DMS153 treated with DMSO at 0.1 percent for 48 hours (cell line): ENCODE measurements at regions not wholly inside any gene's neighbourhood (a gene's known extent, or its start where the extent isn't known, plus 50 kb on each side); places are given as distances from the start of the nearest gene placed in this dataset.

Experiments used
- DNase-seq: peaks from one replicate; lab custom pipeline; 2025; ENCODE audit not compliant: unreplicated experiment; lab: John Stamatoyannopoulos, UW

DNA sequence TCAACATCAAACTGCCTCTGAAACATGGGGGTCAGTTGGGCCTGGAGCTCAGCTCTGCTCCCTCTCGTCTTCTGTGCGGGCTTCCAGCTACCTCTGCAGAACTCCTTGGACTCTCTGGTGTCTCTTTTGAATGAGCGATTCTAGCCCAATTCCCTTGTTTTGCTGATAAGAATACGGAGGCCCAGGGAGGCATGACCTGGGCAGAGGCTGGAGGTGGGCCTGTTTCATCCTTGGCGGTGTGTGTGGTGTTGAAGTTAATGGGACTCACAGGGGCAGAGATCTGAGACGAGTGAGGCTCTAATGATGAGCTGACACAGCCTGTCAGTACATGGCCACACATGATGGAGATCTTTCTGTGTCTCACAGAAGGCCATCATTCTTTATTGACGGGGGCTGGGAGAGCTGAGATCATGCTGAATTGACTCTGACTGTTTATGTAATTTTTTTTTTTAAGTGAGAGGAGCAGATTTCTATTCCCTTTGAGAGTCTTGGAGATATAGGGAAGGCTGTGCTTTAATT is 134.5 kb downstream of the URB2 start:
- DNase-seq = no peak

DNA sequence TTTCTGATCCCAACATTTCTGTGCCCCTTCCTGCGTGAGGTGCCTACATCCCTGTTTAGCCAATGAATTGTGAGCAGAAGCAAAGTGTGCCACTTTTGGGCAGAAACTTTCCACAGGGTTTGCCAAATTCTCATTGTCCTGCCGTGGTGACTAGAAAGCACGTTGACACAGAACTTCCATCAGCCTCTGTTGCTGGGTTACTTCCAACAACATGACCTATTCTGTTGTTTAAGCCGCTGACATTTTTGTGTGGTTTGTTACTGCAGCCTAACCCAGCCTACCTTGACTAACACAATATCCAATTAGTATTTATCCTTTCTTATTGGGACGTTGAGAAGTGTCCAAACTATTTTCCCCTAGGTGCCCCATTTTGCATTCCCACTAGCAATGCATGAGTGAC is 136.8 kb downstream of the URB2 start:
- DNase-seq = no peak

DNA sequence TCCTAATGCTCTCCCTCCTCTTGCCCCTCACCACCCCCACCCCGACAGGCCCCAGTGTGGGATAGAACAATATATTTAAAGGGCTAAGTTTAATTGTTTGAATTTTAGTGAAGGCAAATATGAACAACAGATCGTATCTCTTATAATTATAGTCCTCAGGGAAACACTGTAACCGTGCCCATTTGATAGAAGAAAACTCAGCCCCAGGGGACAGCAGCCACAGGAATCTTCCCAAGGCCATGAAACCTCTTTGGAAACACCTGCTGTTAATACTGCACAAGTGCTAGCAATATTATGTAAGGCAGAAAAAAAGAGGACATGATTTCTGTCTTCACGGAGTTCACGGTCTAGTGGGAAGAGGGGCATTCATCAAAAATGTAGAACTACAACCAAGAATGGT is 142.2 kb downstream of the URB2 start:
- DNase-seq = peak; percentile 33

DNA sequence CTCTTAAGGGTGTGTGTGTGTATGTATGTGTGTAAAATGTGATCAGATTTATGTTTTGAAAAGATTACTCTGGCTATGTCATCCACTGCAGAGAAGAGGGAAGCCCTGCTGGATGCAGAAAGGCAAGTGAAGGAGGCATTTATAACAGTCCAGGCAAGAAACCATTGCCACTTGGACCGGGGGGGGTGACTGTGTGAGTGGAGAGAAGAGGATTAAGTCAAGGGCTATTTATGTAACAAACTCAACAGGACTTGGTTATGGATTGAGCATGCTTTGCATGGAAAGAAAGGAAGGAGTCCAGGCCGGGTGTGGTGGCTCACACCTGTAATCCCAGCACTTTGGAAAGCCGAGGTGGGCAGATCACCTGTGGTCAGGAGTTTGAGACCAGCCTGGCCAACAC is 143.0 kb downstream of the URB2 start:
- DNase-seq = no peak

DNA sequence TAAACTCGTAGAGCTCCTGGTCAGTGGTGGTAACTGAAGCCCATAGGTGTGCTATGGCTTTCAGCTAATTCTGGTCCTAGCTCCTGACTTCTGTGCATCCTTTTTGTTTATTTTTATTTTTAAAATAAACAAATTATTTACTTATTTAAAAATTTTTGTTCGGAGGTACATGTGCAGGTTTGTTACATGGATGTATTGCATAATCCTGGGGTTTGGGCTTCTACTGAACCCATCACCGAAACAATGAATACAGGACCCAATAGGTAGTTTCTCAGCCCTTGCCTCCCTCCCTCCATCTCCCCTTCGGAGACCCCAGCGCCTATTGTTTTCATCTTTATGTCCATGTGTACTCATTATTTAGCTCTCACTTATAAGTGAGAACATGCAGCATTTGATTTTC is 143.8 kb downstream of the URB2 start:
- no peak for DNase-seq

DNA sequence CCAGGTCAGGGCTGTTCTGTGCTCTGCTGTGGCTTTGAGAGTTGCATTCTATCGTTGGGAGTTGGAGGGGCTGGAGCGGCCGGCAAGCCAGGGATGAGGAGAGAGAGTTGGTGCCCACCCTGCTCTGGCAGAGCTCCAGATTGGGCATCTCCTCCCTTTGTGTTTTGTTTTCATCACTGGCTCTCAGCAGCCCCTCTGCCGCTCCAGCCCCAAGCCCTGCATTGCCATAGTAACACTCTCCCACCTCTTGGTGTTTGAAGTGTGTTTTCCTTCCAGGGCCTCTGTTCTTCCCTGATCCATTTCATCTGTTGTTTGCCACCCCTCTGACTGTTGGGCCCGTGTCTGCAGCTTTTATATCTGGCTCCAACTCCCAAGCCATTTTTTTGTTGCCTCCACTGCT is 152.7 kb downstream of the URB2 start:
- DNase-seq = no peak

DNA sequence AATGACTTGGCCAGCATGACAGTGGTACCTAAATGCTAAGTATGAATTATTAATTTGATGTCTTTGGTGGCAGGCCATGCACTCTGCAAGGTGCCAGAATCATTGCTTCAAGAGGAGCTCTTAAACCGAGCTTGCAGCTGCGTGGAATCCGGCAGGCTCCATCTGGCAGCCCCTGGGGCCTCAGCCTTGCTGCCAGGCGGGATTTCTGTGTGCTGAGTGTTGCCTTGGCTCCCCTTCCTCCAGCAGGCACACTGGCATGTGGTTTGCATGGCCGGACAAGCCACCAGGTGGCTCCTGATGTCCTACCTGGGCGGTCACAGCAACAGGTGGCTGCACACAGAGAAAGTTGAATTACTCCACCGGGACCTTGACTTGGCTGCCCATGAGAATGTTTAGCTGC is 155.4 kb downstream of the URB2 start:
- DNase-seq = no peak

DNA sequence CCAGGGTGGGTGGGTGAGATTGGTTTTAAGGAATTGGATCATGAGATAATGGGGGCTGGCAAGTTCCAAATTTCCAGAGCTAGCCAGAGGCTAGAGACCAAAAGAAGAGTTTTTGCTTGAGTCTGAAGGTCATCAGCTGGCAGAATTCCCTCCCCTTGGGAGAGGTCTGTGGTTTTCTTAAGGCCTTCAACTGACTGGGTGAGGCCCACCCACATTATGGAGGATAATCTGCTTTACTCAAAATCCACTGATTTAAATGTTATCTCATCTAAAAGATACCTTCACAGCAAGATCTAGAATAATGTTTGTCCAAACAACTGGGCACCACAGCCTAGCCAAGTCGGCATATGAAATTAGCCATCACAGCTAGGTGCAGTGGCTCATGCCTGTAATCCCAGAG is 156.4 kb downstream of the URB2 start:
- no peak for DNase-seq

DNA sequence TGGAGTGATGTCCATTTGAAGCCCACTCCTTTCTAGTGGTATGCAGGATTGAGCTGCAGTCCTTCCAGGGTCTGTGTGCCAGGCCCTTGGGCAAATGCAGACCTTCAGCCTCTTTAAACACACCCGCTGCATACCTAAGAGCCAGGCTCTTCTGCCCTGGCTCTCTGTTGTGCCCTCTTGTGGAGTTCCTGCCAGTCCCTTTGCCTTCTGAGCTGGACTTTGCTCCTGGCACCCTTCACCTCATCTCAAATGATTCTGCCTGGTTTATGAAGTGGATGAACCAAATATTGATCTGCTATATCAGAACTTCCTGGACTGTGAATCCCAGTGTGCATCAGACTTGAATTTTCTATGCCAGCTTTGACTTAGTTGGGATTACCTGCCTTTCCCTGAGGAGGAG is 158.8 kb downstream of the URB2 start:
- DNase-seq = no peak

DNA sequence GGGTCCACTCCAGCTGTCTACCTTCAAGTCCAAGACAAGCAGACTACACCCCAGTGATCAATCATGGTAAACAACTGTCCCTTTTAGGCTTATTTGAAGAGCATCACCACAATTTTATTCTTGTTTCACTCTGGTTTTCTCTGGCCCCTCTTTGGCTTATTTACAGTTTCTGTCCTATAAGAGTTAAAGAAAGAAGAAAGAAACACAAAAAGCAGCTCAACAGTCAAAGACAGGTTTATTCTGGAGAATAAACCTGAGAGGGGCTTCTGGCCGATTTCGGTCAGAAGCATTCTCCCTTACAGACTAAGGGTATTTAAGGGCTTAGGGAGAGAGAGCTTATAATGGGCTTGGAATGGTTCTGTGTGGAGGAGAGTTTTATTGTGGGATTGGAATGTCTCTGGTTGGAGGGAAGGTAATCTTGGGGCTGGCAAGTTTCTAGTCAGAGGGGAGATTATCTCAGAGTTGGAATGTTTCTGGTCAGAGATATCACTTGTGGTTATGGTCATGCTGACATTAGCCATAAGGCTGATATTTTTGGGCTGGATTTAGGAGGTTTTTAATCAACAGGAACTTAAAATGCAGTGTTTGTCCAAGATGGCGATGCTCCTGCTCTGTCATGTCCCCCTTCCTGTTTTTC is 161.0 kb downstream of the URB2 start:
- no peak for DNase-seq

DNA sequence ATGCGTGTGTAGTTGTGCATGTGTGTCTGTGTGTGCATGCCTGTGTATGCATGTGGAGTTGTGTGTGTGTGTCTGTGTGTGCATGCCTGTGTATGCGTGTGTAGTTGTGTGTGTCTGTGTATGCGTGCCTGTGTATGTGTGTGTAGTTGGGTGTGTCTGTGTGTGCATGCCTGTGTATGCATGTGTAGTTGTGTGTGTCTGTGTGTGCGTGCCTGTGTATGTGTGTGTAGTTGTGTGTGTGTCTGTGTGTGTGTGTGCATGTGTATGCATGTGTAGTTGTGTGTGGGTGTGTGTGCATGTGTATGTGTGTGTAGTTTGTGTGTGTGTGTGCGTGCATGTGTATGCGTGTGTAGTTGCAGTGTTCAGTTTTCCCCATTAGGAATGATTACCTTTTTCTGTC is 162.0 kb downstream of the URB2 start:
- no peak for DNase-seq

DNA sequence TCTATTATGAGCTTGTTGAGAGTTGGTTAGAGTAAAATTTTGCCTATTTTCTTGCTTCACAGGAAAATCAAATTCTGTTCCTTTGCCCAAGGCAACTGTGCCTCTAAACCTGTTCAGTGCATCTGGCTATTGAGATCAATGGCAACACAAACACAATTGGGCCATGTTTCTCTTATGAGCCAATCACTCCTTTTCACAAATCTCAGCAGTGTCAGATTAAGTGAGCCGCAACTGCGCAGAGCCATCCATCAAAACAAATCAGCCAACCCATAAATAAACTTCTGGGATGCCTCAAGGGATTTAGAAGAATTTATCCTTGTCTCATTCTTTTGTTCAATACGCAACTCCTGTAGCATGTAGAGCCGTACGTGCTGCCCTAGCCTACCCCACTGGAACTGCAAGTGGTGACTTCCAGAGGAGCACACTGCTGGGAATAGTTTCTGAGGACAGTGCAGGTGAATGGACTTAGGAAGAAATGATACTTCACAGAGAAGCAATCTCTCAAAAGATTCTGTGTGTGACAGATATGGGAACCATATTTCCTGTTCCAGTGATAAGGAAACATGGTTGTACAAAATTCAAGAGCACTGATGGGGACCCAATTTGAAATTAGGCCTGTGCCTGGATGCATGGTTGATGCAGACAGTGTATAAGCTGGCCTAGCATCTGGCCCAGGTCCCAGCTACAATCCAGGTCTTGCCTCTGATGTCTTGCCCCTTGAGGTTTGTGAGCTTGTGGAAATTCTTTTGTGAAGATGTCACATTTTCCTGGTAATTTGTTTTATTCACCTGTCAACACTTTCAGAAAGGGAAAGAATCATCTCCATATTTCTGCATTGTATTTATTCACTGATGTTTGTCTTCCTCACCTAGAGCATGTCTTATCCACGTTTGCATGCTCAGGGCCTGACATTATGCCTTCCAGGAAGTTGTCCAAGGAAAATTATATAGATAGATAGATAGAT is 166.2 kb downstream of the URB2 start:
- no peak for DNase-seq

DNA sequence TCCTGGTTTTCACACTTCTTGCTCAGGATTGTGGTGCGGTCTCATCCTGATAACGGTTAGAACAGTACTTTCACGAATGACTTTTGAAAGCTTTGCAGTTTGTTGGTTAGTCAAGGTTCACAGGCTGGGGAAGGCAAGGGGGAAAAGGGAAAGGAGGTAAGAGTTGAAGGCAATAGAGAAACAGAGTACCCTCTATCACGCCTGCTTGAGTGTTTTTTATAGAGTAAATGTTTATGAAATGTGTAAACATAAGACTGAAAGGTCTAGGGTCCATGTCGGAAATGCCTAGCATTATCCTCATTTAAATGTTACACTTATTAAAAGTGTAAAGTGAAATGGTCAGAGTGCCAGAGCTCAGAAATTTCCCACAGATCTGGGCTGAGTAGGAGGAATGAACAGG is 167.4 kb downstream of the URB2 start:
- no peak for DNase-seq

DNA sequence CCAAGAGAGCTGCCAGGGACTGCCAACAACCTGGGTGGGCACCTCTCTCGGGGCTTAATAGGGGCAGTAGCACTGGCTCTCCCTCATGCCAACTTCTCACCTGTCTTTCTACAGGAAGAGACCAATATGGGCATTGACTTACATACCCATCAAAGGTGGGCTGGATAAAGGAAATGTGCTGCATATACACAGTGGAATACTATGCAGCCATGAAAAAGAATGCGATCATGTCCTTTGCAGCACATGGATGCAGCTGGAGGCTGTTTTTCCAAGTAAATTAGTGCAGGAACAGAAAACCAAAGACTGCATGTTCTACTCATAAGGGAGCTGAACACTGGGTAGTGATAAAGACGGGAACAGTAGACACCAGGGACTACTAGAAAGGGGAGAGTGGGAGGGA is 172.5 kb downstream of the URB2 start:
- no peak for DNase-seq

DNA sequence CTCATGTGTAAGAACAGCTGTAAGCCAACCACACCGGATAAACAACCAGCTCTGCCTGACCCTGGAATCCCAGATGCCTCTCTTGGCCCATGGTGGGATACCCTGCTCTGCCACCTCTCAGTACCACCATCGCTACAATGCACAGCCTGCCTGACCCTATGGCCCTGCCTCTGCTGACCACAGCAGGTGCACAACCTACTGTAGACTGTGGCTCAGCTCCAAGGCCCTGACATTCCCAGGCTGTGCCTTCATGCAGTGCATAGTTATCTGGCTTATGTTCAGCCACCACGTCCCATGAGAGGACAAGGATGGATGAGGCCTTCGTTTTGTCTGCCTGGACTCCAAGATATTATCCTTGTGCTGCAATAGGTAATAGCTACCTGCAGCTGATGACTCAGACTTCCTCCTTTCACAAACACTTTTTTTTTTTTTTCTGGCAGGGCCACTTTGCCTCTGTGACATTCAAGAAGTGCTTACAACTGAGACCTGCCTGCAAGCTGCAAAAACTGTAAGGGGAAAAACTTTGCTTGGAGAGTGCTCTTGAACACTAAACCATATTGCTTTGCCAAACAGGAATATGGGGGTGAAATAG is 177.7 kb downstream of the URB2 start:
- no peak for DNase-seq

DNA sequence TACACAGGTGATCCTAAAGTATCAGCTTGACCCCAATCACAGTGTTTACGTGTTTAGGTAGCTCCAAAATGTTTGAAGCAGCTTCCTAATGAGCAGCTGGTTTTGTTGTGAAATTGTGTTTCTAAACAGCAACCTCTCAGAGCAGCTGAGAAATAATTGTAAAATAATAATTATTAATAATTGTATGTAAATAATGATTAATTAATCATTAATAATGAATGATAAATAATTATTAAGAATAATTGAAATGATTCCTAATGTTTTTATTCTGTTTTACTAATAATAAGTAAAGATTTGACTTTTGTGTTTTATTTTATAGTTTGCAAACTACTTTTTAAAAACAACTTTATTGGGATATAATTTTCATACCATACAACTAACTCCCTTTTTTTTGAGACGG is 182.2 kb downstream of the URB2 start:
- no peak for DNase-seq

DNA sequence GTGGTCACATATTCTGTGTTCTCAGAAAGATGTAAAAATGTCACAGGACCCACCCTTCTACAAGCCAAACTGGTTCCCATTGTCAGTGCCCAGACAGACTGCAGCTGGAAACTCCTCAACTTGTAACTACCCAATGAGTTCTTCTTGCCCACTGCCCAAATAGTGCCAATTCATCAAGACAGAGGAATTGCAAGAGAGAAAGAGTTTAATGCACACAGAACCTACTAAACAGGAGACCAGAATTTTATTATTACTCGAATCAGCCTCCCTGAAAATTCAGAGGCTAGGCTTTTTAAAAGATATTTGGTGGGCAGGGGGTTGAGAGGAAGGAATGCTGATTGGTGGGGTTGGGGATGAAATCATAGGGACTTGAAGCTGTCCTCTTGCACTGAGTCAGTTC is 184.1 kb downstream of the URB2 start:
- no peak for DNase-seq

DNA sequence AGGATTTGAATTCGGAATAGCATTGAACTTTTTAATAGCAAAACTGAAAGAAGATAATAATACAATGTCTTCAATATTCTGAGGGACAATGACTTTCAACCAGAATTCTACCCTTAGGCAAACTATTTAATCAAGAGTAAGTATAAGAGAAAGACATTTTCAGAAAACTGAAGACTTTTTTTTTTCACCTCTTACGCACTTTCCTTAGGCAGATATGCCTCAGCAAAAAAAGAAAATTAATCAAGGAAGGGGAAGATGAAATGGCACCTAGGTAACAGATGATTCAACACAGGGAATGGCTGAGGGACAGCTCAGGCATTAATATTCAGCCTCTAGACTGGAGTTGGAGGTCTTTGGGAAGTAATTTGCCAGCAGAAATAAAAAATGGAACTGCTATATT is 184.9 kb downstream of the URB2 start:
- no peak for DNase-seq

DNA sequence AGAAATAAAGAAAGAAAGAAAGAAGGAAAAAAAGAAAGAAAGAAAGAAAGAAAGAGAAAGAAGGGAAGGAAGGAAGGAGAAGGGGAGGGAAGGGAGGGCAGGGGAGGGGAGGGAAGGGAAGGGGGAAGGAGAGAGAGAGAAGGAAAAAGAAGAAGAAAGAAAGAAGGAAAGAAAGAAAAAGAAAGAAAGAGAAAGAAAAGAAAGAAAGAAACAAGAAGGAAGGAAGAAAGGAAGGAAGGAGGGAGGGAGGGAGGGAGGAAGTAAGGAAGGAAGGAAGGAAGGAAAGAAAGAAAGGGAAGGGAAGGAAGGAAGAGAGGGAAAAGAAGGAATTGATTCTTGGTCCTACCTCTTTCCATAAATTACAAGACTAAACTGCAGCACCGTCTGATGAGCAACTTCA is 186.1 kb downstream of the URB2 start:
- no peak for DNase-seq

DNA sequence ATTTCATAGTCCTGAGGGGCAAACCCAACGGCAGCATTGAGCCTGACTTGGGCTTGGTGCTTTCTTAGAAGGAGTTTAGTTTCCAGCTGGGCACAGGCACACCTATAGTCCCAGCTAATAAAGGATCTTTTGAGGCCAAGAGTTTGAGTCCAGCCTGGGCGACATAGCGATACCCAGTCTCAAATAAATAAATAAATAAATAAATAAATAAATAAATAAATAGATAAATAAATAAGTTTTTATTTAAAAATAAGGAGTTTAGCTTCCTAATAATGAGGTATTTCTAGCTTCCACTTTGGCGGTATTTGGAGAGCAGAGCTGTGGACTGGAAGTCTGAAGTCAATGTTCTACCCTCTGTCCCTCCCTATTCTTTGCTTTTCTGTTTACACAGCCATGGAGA is 186.6 kb downstream of the URB2 start:
- no peak for DNase-seq

DNA sequence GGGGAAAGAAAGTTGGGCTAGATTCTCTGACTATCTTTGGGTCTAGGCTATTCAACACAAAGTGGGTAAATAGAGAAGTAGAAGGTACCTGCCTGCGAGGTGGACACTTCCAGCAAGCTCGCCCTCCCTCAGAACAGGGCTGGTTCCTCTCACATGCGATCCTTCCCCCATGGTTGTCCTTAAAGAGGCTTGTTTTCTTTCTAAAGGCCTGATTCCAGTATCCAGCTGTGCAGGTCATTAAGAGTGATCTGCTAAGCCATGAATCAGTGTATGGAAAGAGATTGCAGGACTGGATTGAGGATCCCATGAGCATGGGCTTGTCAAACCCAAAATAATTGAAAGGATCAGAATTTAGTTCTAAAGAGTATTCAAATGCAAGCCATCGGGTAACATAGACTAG is 189.0 kb downstream of the URB2 start:
- DNase-seq = no peak

DNA sequence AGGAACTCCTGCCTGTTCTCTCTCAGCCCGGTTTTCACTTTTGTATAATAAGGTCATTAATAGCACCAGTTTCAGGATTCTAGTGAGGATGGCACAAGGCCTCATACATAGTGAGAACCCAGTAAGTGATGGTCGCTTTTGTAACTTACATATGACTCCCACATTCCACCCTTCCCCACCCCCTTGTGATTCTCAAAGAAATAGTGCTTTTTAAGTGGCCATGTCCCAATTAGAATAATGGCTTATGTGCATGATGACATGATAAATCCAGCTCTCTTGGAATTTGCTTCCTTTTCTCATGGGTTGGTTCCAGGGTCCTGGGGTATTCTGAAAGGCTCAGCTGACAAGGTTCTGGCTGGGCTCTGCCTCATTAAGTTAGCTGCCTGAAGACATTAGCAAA is 189.9 kb downstream of the URB2 start:
- DNase-seq = no peak
